NCI-H146 treated with DMSO at 0.1 percent for 48 hours (cell line): ENCODE measurements at regions not wholly inside any gene's neighbourhood (a gene's known extent, or its start where the extent isn't known, plus 50 kb on each side); places are given as distances from the start of the nearest gene placed in this dataset.

Source experiments
- DNase-seq: peaks from one replicate; lab custom pipeline; 2025; ENCODE audit not compliant: unreplicated experiment; lab: John Stamatoyannopoulos, UW

DNA sequence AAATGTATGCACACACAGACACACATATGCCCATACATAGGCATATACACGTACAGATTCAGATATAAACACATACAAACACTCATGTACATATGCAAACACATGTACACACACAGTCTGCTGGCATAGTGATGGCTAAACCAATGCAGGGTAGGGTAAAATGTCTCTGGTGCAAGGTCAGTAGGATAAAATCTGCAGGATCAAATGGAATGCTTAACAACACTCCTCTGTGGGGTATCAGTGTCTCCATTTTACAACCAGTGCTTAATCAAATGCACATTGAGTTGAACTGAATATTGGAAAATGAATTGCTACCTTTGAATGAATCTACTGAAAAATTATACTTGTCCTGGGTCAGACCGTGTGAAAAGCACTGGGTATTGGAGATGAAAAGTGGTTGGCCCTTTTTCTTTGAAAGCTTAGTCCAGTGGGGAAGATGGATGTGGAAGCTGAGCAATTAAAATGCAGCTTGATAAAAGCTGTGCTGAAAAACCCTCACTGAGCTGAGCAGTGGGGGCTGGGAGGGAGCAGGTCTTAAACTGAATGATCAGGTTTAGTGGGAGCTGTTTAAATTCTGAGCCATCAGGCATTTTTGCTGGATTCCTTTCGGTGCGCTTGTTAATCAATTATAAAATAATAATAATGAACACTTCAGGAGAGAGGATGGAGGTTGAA, 314.7 kb downstream of the HAPSTR1 start:
- DNase-seq, result no peak

DNA sequence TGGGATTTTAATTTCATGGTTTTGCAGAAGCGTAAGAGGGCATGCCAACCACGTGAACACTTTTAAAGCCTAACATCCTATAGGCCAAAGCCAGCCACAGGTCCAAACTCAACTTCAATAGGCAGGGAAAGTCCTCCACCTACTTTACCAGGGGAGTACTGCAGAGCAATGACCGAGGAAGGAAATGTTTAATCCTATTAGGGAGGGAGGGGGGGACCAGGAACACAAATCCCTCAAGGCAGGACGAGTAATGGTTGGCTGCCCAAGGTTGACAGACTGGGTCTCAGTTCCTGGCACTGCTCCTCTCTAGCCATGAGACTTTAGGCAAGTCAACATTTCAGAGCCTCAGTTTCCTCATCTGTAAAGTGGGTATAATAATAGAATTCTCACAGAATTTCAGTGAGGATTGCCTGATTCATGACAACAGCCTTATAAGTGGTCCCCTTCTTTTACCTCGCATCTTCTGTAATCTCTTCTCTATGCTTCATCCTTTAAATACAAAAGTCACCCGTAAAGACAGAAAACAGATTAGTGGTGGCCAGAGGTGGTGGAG, 315.8 kb downstream of the HAPSTR1 start:
- no peak for DNase-seq

DNA sequence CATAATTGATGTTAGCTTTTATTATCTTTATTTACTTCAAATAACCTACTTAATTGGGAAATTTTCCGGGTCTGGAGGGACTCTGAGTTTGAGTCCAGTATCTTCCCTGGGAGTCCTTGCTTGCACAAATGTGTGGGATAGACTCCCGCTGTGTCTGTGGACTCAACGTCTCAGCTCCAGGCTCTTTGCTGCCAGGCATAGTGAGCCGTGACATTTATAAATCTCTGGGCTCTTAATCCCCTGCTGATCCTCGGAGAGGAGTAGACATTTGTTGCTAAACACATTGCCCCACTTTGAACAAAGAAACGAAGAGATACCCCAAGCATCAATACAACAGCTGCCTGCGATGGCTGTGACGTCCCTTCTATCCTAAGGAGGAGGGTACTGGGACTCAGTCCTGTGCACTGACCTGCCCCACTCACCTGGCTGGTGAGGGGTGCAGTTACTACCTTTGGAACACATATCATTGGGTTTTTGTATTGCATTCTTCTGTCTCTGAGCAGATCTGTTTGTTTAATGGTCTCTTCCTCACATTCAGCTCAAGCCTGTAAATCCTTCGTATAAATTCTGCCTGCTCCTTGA, 316.9 kb downstream of the HAPSTR1 start:
- DNase-seq, result no peak

- DNase-seq, result no peak
Observed at GRCh38 chr16:9409560-9410493, 318.4 kb downstream of the HAPSTR1 start.

DNA sequence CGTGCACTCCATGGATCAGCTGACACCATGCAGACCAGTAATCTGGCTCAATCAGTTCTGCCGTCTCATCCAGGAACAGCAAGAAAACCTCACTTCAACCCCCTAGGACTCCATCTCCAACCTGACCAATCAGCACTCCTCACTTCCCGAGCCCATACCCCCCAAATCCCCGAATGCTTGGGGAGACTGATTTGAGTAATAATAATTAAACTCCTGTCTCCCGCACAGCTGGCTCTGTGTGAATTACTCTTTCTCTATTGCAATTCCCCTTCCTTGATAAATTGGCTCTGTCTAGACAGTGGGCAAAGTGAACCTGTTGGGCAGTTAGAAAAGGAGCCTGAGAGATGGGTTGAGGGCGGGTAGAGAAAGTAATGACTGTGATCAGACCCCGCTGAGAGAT, 320.0 kb downstream of the HAPSTR1 start:
- DNase-seq, result no peak

- DNase-seq, result no peak
Observed at GRCh38 chr16:9412031-9412914, 320.8 kb downstream of the HAPSTR1 start.

DNA sequence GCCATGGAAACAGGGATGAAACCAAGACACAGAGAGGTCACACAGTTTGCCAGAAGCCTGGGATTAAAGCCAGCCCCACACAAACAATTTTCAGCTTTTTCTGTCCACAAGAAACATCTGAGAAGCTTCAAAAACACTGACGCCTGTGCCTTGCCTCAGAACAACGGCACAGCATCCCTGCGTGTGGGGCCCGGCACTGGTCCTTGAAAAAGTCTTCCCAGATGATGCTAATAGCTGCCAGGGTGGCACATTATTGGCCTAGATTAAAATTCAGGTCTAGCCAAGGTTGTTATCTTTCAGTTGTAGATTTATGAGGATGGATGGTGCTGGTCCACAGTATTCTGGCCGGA, 321.4 kb downstream of the HAPSTR1 start:
- DNase-seq, result no peak

GRCh38 chr16:9415545-9415944, 324.1 kb downstream of the HAPSTR1 start:
- no peak for DNase-seq

- DNase-seq, result no peak
Observed at GRCh38 chr16:9417898-9418297, 326.5 kb downstream of the HAPSTR1 start.

- DNase-seq, result no peak
Observed at GRCh38 chr16:9419161-9419560, 327.7 kb downstream of the HAPSTR1 start.

GRCh38 chr16:9422762-9423513, 331.5 kb downstream of the HAPSTR1 start:
- DNase-seq, result no peak

- no peak for DNase-seq
Observed at GRCh38 chr16:9425236-9425635, 333.8 kb downstream of the HAPSTR1 start.

- no peak for DNase-seq
Observed at GRCh38 chr16:9428355-9429005, 337.0 kb downstream of the HAPSTR1 start.

DNA sequence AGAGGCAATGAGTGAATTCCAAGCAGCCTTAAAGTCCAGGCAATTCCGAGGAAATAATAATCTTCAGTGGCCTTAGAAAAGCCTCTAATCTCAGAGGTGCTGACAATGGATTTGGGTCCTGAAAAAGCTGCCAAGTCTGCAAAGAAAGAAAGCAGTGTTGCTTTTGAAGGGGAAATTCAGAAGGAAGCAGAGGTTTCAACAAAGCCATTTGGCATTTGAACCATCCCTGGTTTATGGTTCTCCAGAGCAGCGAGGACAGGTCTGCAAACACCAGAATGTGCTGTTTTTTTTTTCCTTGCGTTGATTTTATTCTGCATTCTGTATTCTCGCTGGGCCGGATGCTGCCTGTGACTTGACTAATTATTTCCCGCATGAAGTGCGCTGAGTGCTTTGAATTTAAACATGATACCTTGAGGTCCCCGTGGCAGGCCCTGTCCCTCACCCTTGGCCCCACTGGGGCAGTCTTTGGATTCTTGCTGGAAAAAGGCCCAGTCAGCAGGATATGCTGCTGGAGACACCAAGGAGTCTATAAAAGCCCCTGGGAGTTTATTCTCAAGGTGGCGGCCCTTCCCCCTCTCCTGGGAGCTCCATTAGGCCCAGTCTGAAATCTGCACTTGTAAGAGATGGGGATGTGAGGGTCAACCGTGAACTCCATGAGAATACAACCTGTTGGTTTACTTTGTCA, 338.3 kb downstream of the HAPSTR1 start:
- no peak for DNase-seq

GRCh38 chr16:9434659-9435058, 343.2 kb downstream of the HAPSTR1 start:
- DNase-seq, result no peak

DNA sequence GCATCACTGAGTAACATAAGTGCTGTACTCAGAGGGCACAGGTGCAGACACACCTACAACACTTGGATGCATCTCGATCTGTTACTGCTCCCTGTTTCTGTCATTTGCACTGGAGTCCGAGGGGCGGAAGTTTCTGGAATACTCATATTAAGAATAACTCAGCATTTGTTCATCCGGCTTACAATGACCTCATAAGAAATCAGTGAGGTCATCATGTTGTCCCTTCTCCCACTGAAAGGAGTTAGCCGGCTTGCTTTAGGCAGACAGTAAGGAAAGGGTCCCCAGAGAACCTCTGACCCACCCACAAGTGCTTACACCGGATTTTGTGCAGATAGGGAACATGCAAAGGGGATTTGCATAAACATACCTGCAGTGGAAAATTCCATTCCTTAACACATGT, 344.7 kb downstream of the HAPSTR1 start:
- DNase-seq, result no peak

DNA sequence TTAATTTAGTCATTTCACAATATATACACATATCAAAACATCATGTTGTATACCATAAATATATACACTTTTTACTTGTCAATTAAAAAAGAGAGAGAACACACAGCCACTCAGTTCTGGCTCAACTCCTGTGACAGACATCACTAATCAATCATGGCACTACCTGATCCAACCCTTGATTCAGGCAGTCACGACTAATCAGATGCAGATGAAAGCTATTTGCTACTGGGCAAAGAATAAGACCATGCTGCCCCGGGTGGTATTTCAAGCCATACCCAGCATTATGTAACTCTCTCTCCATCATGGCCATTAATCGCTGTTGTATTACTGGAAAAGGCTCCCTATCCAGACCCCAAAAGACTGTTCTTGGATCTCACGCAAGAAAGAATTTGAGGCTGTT, 345.7 kb downstream of the HAPSTR1 start:
- DNase-seq, result no peak

DNA sequence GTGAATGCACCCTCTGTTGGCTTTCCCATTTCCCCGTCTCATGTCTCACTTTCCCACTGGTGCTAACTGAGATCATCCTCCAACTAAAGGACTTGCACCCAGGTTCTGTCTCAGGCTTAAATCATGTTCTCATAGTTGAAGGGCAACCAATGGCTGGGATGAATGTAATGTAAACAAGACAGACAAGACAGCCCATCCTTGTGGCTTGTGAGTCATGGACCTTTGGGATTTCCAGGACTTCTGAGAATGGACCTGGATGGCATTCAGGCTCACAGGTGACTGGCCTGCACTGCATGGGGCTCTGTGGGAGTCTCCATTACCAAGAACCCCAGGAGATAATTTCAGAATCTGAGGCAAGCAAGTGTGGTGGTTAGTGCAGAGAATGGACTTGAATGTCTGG, 347.5 kb downstream of the HAPSTR1 start:
- DNase-seq, result no peak

DNA sequence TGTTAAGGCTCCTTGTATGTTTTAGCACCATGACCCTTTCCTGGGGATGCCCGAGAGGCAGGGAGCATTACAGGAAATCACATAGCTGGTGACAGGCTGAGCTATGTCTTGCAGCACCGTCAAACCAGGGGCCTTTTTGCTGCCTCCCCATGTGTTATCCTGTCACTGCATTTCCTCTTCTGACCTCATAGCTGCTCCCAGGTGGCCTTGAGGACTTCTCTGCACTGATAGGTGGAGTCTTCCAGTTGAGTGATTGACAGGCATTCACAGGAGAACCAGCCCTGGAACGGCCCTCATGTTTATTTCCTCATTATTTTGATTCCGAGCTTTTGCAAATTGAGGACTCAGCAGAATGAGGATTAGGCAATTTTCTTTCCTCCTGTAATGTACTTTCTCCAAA, 349.6 kb downstream of the HAPSTR1 start:
- DNase-seq, result no peak
